GM12873 (cell line): ENCODE measurements at regions not wholly inside any gene's neighbourhood (a gene's known extent, or its start where the extent isn't known, plus 50 kb on each side); places are given as distances from the start of the nearest gene placed in this dataset.

Source experiments
- TF ChIP-seq, protein P1 (sequence below): IDR thresholded peaks from 2 replicates; pipeline ENCODE4 v1.5.1; 2012; ENCODE audit warnings: low read depth, mild to moderate bottlenecking, moderate library complexity, low read length, control low read depth; ENCODE audit not compliant: insufficient read depth; ENCODE audit errors: missing control alignments

DNA sequence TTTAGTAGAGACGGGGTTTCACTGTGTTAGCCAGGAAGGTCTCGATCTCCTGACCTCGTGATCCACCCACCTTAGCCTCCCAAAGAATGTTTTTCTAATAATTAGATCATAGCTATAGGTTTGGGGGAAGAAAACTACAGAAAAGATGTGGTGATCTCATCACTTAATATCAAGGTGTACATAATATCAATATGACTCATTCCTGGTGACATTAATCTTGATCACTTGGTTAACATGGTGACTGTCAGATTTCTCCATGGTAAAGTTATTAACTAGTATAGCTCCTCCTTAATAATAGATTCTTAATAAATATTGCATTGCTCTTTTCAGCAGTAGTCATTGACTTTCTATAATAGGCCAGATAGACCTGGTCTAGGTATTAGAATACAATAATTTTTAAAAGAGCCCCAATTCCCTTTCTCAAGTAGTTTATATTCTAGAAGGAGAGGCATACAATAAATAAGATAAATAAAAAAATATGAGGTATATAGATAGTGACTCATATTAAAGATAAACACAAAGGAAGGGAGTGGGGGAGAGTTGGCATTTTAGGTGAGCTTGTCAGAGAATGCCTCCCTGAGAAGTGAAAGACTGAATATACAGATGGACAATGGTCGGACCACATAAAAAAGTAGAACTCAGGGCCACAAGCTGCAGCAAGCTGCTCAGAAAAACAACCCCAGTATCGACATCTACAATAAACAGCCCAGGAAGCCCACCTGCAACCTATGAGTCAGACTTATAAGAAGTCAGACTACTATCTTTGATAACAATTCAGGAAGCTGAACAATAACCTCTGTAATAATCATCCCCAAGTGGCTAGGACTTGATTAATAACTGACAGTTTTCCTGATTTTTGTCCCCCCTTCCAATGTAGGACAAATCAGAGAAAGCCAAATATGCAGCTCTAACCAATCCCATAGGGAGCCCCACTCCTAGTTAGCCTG, 210.8 kb downstream of the RFC3 start:
- TF ChIP-seq, protein P1, sequence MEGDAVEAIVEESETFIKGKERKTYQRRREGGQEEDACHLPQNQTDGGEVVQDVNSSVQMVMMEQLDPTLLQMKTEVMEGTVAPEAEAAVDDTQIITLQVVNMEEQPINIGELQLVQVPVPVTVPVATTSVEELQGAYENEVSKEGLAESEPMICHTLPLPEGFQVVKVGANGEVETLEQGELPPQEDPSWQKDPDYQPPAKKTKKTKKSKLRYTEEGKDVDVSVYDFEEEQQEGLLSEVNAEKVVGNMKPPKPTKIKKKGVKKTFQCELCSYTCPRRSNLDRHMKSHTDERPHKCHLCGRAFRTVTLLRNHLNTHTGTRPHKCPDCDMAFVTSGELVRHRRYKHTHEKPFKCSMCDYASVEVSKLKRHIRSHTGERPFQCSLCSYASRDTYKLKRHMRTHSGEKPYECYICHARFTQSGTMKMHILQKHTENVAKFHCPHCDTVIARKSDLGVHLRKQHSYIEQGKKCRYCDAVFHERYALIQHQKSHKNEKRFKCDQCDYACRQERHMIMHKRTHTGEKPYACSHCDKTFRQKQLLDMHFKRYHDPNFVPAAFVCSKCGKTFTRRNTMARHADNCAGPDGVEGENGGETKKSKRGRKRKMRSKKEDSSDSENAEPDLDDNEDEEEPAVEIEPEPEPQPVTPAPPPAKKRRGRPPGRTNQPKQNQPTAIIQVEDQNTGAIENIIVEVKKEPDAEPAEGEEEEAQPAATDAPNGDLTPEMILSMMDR = no peak

GRCh38 chr13:34030782-34031181, 212.8 kb downstream of the RFC3 start:
- TF ChIP-seq, protein P1 = no peak

DNA sequence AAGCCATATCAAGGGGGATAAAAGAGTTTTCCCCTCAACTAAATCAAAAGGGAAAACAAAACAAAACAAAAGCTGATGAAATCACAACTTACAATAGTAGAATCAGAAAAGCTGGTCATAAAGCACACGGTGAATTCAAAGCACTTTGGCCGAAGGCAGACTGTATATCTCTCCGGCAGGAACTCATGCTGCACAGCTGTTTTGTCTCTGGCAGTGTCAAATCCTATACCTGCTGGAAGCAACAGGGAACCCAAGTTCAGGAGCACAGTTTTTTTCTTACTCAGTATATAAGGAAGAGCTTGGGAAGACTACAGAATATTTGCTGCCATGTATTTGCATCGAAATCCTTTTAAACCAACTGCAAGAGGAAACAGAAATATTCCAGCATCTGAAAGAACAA, 213.7 kb downstream of the RFC3 start:
- TF ChIP-seq, protein P1 = no peak

DNA sequence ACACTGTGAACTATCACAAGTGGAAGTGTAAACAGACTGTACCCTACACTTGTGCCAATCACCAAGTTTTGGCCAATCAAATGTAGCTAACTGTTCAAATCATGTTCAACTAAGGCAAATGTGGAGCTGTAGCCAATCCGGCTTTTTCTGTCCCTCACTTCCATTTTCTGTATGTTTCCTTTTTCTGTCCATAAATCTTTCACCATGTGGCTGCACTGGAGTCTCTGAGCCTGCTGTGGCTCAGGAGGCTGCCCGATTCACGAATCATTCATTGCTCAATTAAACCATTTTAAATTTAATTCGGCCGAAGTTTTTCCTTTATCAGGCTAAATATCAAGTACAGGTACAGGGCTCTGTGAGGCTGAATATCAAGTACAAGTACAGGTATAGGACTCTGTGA, 216.5 kb downstream of the RFC3 start:
- TF ChIP-seq, protein P1 = no peak

DNA sequence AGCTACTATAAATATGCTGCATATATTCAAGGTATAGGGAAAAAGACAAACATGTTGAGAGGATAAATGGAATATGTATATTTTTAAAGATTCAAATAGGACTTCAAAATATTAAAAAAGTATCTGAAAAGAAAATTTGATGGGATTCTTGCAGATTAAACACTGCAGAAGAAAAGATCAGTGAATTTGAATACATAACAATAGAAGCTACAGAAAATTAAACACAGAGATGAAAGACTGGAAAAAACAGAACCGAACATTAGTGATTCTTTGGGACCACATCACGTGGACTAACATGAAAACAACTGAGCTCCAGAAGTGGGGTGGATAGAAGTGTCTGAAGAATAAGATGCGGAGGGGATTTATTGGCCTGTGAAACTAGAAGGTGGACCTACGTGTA, 217.2 kb downstream of the RFC3 start:
- TF ChIP-seq, protein P1 = no peak

GRCh38 chr13:34035676-34036325, 217.9 kb downstream of the RFC3 start:
- TF ChIP-seq, protein P1 = no peak

GRCh38 chr13:34037636-34038540, 219.9 kb downstream of the RFC3 start:
- TF ChIP-seq, protein P1 = no peak
